Umbilical cord (tissue), 1 donor: ENCODE measurements at regions not wholly inside any gene's neighbourhood (a gene's known extent, or its start where the extent isn't known, plus 50 kb on each side); places are given as distances from the start of the nearest gene placed in this dataset.

ENCODE experiments used
- DNase-seq: peaks from one replicate; pipeline ENCODE4 v3.0.0-alpha.2; 2015; ENCODE audit warnings: low spot score

- no peak for DNase-seq
Observed at GRCh38 chr5:146940295-146940694, 61.7 kb upstream of the PPP2R2B start.

GRCh38 chr5:146944019-146944418, 65.5 kb upstream of the PPP2R2B start:
- DNase-seq = no peak

- DNase-seq = no peak
Observed at GRCh38 chr5:146944764-146945616, 66.4 kb upstream of the PPP2R2B start.

GRCh38 chr5:146945617-146946084, 67.1 kb upstream of the PPP2R2B start:
- no peak for DNase-seq

GRCh38 chr5:146947181-146947941, 68.8 kb upstream of the PPP2R2B start:
- DNase-seq = no peak

GRCh38 chr5:146948666-146949065, 70.1 kb upstream of the PPP2R2B start:
- DNase-seq = no peak

- DNase-seq = no peak
Observed at GRCh38 chr5:146952168-146952567, 73.6 kb upstream of the PPP2R2B start.

GRCh38 chr5:146956217-146956616, 77.7 kb upstream of the PPP2R2B start:
- peak; percentile 41 for DNase-seq

- DNase-seq = no peak
Observed at GRCh38 chr5:146959360-146959759, 80.8 kb upstream of the PPP2R2B start.

GRCh38 chr5:146962801-146963355, 84.3 kb upstream of the PPP2R2B start:
- peak; percentile 8 for DNase-seq

- peak; percentile 84 for DNase-seq
Observed at GRCh38 chr5:146965761-146966659, 87.5 kb upstream of the PPP2R2B start.

GRCh38 chr5:146967646-146968045, 89.1 kb upstream of the PPP2R2B start:
- no peak for DNase-seq

- no peak for DNase-seq
Observed at GRCh38 chr5:146971401-146971800, 92.8 kb upstream of the PPP2R2B start.

- DNase-seq = no peak
Observed at GRCh38 chr5:146986469-146986868, 107.9 kb upstream of the PPP2R2B start.

GRCh38 chr5:146993876-146994530, 115.4 kb upstream of the PPP2R2B start:
- no peak for DNase-seq

- DNase-seq = no peak
Observed at GRCh38 chr5:146995878-146996277, 117.3 kb upstream of the PPP2R2B start.

- DNase-seq = no peak
Observed at GRCh38 chr5:147015405-147015804, 136.8 kb upstream of the PPP2R2B start.

GRCh38 chr5:147017191-147017590, 138.6 kb upstream of the PPP2R2B start:
- peak; percentile 14 for DNase-seq

- DNase-seq = peak; percentile 2
Observed at GRCh38 chr5:147017621-147018020, 139.1 kb upstream of the PPP2R2B start.

GRCh38 chr5:147018812-147019211, 140.3 kb upstream of the PPP2R2B start:
- DNase-seq = no peak
